ENCODE measurements at regions not wholly inside any gene's neighbourhood (a gene's known extent, or its start where the extent isn't known, plus 50 kb on each side); places are given as distances from the start of the nearest gene placed in this dataset.

GRCh38 chr16:16928532-16929109, 542.1 kb downstream of the XYLT1 start:
- no peak for TF ChIP-seq MAZ (IDR thresholded peaks at IDR 0.05; ENCODE audit: borderline replicate concordance, low read depth, low read length)
- TF ChIP-seq, protein P1, sequence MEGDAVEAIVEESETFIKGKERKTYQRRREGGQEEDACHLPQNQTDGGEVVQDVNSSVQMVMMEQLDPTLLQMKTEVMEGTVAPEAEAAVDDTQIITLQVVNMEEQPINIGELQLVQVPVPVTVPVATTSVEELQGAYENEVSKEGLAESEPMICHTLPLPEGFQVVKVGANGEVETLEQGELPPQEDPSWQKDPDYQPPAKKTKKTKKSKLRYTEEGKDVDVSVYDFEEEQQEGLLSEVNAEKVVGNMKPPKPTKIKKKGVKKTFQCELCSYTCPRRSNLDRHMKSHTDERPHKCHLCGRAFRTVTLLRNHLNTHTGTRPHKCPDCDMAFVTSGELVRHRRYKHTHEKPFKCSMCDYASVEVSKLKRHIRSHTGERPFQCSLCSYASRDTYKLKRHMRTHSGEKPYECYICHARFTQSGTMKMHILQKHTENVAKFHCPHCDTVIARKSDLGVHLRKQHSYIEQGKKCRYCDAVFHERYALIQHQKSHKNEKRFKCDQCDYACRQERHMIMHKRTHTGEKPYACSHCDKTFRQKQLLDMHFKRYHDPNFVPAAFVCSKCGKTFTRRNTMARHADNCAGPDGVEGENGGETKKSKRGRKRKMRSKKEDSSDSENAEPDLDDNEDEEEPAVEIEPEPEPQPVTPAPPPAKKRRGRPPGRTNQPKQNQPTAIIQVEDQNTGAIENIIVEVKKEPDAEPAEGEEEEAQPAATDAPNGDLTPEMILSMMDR (IDR thresholded peaks at IDR 0.05): no peak
- no peak for TF ChIP-seq JUNB (IDR thresholded peaks at IDR 0.05)
- no peak for TF ChIP-seq KDM1A (IDR thresholded peaks at IDR 0.05; ENCODE audit: low read depth)
- TF ChIP-seq KDM5A (IDR thresholded peaks at IDR 0.05): no peak
- TF ChIP-seq HOXB13 (CRISPR knock-in tag; IDR thresholded peaks at IDR 0.05; ENCODE audit: low read depth): no peak
- no peak for TF ChIP-seq RAD21 (conservative IDR thresholded peaks at IDR 0.05 in 1 of 2, IDR thresholded peaks at IDR 0.05 in 1 of 2)
- TF ChIP-seq CHD4 (IDR thresholded peaks at IDR 0.05; ENCODE audit: borderline replicate concordance): no peak
- TF ChIP-seq CEBPB (IDR thresholded peaks at IDR 0.05): no peak
